CD4-positive, alpha-beta T cell (primary cell): ENCODE measurements at regions not wholly inside any gene's neighbourhood (a gene's known extent, or its start where the extent isn't known, plus 50 kb on each side); places are given as distances from the start of the nearest gene placed in this dataset.

Experiments
- ATAC-seq: fragments of 200-7000 bp; cut with Tn5 transposase; one replicate; pipeline ENCODE4 v1.10.0; 2022; ENCODE audit warnings: mild to moderate bottlenecking; ENCODE audit not compliant: poor library complexity
- CTCF ChIA-PET: fragments of 350-600 bp; sonication (Branson Sonifier 250); formaldehyde crosslinking; loops from one replicate; lab custom pipeline; 2021; ENCODE audit warnings: antibody characterized with exemption, inconsistent platforms; lab: Charles Lee
- POLR2A ChIA-PET: fragments of 350-600 bp; sonication (Branson Sonifier 250); formaldehyde crosslinking; loops from one replicate; lab custom pipeline; 2021; ENCODE audit warnings: antibody characterized with exemption, inconsistent platforms; lab: Charles Lee
- DNase-seq, 14 experiments: peaks; one replicate each; pipeline ENCODE4 v3.0.0-alpha.2; 2013 to 2020; ENCODE audit warnings: mixed read lengths in 2 of 14
- H3K27ac ChIP-seq, 2 donors: one replicate each; pipeline versions ENCODE4 v1.5.1 to v1.7.0; 2013; ENCODE audit warnings: low read length in 2 of 2, low read depth in 1 of 2, mild to moderate bottlenecking in 1 of 2
- H3K27me3 ChIP-seq, 2 experiments: 1 replicate in 1 of 2; 2 replicates in 1 of 2; pipeline versions ENCODE4 v1.6.1 to v1.7.0; 2013; ENCODE audit warnings: low read length in 2 of 2, control low read depth in 1 of 2, mild to moderate bottlenecking in 1 of 2, moderate library complexity in 1 of 2; ENCODE audit not compliant: insufficient read depth in 2 of 2, control insufficient read depth in 1 of 2
- H3K36me3 ChIP-seq: one replicate; pipeline ENCODE4 v1.6.1; 2013; ENCODE audit warnings: low read length, control low read depth; ENCODE audit not compliant: insufficient read depth
- H3K4me1 ChIP-seq: one replicate; pipeline ENCODE4 v1.6.1; 2013; ENCODE audit warnings: low read length, control low read depth; ENCODE audit not compliant: insufficient read depth
- H3K4me3 ChIP-seq: one replicate; pipeline ENCODE4 v1.5.1; 2013; ENCODE audit warnings: mild to moderate bottlenecking, low read length, moderate library complexity
- H3K9me3 ChIP-seq, 2 experiments: 1 replicate in 1 of 2; 2 replicates in 1 of 2; pipeline versions ENCODE4 v1.6.1 to v1.7.0; 2013; ENCODE audit warnings: low read length in 2 of 2, mild to moderate bottlenecking in 2 of 2, control low read depth in 1 of 2, moderate library complexity in 1 of 2; ENCODE audit not compliant: control insufficient read depth in 1 of 2, insufficient read depth in 1 of 2
- H3K27ac Mint-ChIP-seq: one replicate; pipeline ENCODE4 v1.8.0; 2020; ENCODE audit warnings: mixed read lengths
- H3K27me3 Mint-ChIP-seq: one replicate; pipeline ENCODE4 v1.8.0; 2021; ENCODE audit warnings: mixed read lengths
- H3K36me3 Mint-ChIP-seq: one replicate; pipeline ENCODE4 v1.8.0; 2021; ENCODE audit warnings: low read depth, mixed read lengths
- H3K4me1 Mint-ChIP-seq: one replicate; pipeline ENCODE4 v1.8.0; 2021; ENCODE audit warnings: low read depth, mixed read lengths
- H3K4me3 Mint-ChIP-seq: one replicate; pipeline ENCODE4 v1.8.0; 2020; ENCODE audit warnings: mild to moderate bottlenecking, mixed read lengths
- H3K9me3 Mint-ChIP-seq: one replicate; pipeline ENCODE4 v1.8.0; 2020; ENCODE audit warnings: mixed read lengths
- CTCF ChIP-seq: fragments of 200-600 bp; IDR thresholded peaks from one replicate; pipeline ENCODE4 v1.8.0; 2022; ENCODE audit warnings: antibody characterized with exemption, mild to moderate bottlenecking
- intact Hi-C, 2 experiments: fragments of 100-400 bp; cut with DNase I in 1 of 2; cut with micrococcal nuclease in 1 of 2; formaldehyde crosslinking; loops; one replicate each; pipeline versions ENCODE4 v1.15.1 to v1.9.0; 2023 to 2025; cut with DNase I, micrococcal nuclease

GRCh38 chr11:19607656-19608360, 104.8 kb upstream of the NAV2 start:
- no peak for TF ChIP-seq CTCF
- Mint-ChIP-seq H3K27ac (no peak overlapping the region), H3K36me3 (no peaks in the 10 kb centered on the region), H3K9me3 (peaks cover 10% of the 10 kb centered on the region), H3K27me3 (peaks cover 15% of the 10 kb centered on the region), H3K4me1 (no peaks in the 10 kb centered on the region), H3K4me3 (no peak overlapping the region)
- Histone ChIP-seq H3K27me3 (no peaks in the 10 kb centered on the region), H3K4me1 (no peaks in the 10 kb centered on the region), H3K9me3 (peaks cover 0 to 8% of the 10 kb centered on the region in 2 experiments), H3K36me3 (no peaks in the 10 kb centered on the region), H3K4me3 (no peak overlapping the region), H3K27ac (no peak overlapping the region)
- no peak for DNase-seq
- ChIA-PET CTCF (interaction anchor here (0.8 kb wide), 1 partner anchor 16 kb away, joined by 3 read pairs; no protein-coding TSS in a partner anchor), POLR2A (no interaction called here)
- ATAC-seq: no peak
- intact Hi-C loops: no loop called here

GRCh38 chr11:19606856-19607655, 105.6 kb upstream of the NAV2 start:
- POLR2A ChIA-PET: no interaction called here
- Histone ChIP-seq H3K36me3 (no peaks in the 10 kb centered on the region), H3K27ac (no peak overlapping the region), H3K4me3 (no peak overlapping the region), H3K4me1 (no peaks in the 10 kb centered on the region), H3K9me3 (peaks cover 0 to 7% of the 10 kb centered on the region in 2 experiments), H3K27me3 (no peaks in the 10 kb centered on the region)
- ATAC-seq (no peak), DNase-seq (no peak)
- no peaks in the 10 kb centered on the region for H3K4me1 Mint-ChIP-seq
- intact Hi-C loops: no loop called here
- no peak overlapping the region for H3K4me3 Mint-ChIP-seq
- no peak for TF ChIP-seq CTCF
- H3K36me3 Mint-ChIP-seq: no peaks in the 10 kb centered on the region
- peaks cover 20% of the 10 kb centered on the region for H3K27me3 Mint-ChIP-seq
- CTCF ChIA-PET: interaction anchor here (0.8 kb wide), 1 partner anchor 17 kb away, joined by 3 read pairs; no protein-coding TSS in a partner anchor
- peaks cover 4% of the 10 kb centered on the region for H3K9me3 Mint-ChIP-seq
- no peak overlapping the region for H3K27ac Mint-ChIP-seq

- H3K4me1 Mint-ChIP-seq: no peaks in the 10 kb centered on the region
Observed at GRCh38 chr11:19605520-19606371, 106.9 kb upstream of the NAV2 start.

More at GRCh38 chr11:19605520-19606371, 106.9 kb upstream of the NAV2 start:
- Histone ChIP-seq H3K27ac (no peak overlapping the region), H3K4me1 (no peaks in the 10 kb centered on the region), H3K9me3 (no peaks in the 10 kb centered on the region), H3K36me3 (no peaks in the 10 kb centered on the region), H3K27me3 (no peaks in the 10 kb centered on the region), H3K4me3 (no peak overlapping the region)
- CTCF ChIA-PET: no interaction called here
- Mint-ChIP-seq H3K9me3 (peaks cover 4% of the 10 kb centered on the region), H3K36me3 (no peaks in the 10 kb centered on the region), H3K27ac (no peak overlapping the region), H3K27me3 (peaks cover 28% of the 10 kb centered on the region), H3K4me3 (no peak overlapping the region)
- ATAC-seq (no peak), DNase-seq (no peak)
- POLR2A ChIA-PET: no interaction called here
- intact Hi-C loops: no loop called here
- TF ChIP-seq CTCF: no peak
